ENCODE measurements at regions not wholly inside any gene's neighbourhood (a gene's known extent, or its start where the extent isn't known, plus 50 kb on each side); places are given as distances from the start of the nearest gene placed in this dataset.
"Not testable (repeated sequence)": the region's sequence is repeated elsewhere in the genome, so short reads cannot be mapped to it uniquely, and the experiment has no call there.

DNA sequence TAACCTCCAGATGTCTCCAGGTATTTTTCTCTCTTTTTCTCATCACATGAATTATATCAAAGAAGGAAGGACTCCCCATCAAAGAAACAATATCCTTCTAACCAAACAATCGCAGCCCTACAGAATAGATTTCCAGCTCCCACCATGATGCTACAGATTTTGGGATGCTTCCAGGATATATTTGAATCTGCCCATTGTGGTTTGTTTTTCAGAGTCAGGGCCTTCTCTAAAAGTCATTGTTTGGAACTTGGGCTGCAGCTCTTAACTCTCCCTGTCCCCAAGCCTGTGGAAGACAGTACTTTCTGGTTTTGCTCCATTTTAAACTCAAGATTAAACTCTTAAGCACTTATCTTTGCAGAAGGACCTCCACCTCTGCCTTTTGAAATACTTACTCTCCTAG is 223.2 kb downstream of the PMAIP1 start:
- no peak for DNase-seq

- no peak for DNase-seq
These were observed 222.5 kb downstream of the PMAIP1 start for GRCh38 chr18:60122339-60122738.

GRCh38 chr18:60120231-60120750 is 220.5 kb downstream of the PMAIP1 start:
- DNase-seq = no peak

- DNase-seq = no peak
These were observed 217.5 kb downstream of the PMAIP1 start for GRCh38 chr18:60117321-60117720.

DNA sequence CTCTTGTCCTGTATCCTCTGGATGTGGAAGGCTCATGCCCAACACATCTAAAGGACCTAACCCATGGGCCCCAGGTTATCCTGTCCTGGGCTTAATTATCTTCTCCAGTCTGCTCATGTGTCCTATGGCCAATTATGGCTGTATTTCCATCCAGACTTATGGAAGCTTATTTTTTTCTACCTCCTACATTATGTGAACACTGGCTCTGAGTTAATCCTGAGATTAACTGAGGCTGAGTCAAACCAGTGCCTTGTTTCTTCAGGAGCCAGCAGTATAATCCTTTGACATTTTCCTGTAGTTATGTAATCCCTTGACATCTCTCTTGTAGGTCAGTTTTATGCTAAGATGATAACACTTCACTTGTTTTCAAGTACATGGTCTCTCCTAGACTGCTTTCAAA is 213.6 kb downstream of the PMAIP1 start:
- DNase-seq = no peak

GRCh38 chr18:60112369-60112768 is 212.6 kb downstream of the PMAIP1 start:
- no peak for DNase-seq

- DNase-seq = no peak
These were observed 211.7 kb downstream of the PMAIP1 start for GRCh38 chr18:60111525-60111924.

GRCh38 chr18:60110836-60111235 is 211.0 kb downstream of the PMAIP1 start:
- DNase-seq = no peak

DNA sequence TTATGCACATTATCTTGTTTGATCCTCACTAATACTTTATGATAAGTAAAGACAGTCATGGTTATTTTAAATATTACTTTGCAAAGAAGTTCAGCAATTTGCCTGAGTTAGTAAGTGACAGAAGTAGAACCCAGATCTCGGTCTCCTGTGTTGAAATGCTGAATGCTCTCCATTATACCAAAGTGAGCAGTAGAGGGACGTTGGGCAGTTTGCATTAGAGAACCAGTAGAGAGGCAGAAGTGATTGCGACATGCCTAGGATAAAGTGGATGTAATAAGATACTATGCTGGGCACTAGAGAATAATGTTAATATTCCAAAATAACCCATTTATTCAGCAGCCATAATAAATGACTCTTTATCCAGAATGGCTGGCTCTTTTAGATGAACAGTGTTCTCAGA is 201.0 kb downstream of the PMAIP1 start:
- DNase-seq = no peak

DNA sequence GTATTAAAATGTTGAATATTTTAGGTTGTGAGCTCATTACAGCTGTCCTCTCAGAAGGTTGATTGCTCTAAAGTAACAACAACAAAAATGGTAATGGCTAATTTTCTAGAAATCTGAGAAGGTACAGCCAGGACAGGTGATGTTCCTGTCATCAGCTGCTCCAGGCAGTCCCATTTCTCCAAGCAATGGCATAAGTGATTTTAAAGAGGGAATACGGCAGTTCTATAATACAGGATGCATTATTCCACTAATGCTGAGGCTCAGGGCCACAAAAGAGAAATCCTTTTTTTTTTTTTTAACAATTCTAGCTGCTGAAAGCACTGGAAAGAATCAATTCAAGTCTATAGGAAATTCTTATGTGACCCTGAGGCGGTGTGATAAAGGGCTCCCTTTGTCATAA is 199.9 kb downstream of the PMAIP1 start:
- DNase-seq = no peak

DNA sequence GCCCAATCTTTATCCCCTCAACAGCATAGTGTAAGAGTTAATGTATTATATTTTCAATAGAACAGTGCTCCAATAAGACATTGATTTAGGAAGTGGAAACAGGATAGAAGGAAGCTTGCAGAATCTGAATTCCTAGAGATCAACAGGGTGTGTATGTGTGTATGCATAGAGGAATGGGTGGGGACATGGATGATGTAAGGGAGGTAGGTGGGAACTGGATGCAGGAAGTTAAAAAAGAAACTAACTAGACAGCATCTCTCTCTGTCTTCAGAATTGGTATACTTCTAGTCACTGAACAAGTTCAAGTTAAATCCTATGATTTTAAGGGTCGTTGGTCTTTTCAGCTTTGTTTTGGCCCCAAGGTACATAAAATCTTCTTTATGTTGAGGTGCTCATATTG is 196.6 kb downstream of the PMAIP1 start:
- DNase-seq = no peak

DNA sequence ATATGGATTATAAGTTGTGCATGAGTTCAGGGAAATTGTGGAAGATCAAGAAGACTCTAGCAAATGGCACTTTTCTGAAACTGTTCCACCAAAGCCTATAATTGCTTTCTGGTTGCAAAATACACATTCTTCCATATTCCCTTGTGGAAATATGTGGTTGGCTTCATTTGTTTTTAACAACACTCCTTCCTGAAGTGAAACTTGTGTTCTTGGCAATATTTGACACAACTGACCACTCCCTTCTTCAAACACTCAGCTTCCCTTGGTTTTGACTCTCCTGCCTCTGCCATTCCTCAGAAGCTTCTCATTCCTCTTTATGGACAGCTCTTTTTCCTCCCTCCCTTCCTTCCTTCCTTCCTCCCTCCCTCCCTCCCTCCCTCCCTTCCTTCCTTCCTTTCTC is 192.3 kb downstream of the PMAIP1 start:
- DNase-seq = no peak

DNA sequence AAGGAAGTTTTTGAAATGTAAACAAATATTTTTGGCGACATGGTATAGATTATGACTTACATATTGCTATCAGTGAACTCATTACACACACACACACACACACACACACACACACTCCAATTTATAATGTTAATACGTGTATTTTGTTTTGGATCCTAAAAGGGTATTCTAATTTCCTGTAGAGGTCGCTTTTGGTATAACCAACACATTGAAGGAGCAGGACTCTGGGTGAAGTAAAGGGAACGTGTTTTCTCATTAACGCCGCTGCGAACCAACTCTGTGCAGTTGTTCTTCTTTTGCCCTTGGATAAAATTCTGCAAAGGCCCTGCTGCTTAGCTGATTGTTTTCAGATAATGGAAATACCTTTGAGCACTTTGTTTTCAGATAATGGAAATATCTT is 190.4 kb downstream of the PMAIP1 start:
- no peak for DNase-seq

- DNase-seq = no peak
These were observed 183.0 kb downstream of the PMAIP1 start for GRCh38 chr18:60082790-60083189.

DNA sequence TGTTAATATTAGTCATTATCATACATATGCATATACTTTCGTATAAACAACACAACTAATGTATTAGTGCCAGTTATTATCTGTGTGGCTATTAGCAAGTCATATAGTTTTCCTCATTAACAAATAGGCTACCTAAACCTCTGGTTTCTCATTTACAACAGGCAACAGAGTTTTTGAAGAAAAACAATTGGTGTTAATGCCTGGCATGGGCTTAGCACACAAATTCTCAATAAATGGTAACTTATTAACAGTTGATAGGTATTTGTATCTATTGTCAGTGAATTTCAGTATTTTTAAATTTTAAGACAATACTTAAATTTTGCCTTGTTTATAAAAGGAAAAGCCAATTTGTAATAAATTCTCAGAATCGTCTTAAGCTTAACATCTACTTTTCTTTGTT is 182.5 kb downstream of the PMAIP1 start:
- DNase-seq = no peak

DNA sequence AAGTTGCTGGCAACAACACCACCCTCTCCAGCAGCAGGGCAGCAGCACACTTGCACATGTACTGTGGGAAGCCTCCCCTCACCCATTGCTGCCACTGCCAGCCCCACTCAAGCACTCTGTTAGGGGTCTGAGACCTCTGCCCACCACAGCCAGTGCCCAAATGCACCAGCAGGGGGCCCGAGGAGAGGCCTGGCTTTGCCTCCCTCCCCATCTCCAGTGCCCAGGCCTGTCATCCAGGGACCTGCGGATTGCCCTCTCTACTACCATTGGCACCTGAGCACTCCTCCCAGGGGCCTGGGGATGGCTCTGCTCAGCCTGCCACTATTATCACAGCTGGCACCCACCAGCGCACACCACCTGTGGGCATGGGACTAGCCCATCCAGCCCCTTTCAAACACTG is 175.7 kb downstream of the PMAIP1 start:
- DNase-seq = no peak

DNA sequence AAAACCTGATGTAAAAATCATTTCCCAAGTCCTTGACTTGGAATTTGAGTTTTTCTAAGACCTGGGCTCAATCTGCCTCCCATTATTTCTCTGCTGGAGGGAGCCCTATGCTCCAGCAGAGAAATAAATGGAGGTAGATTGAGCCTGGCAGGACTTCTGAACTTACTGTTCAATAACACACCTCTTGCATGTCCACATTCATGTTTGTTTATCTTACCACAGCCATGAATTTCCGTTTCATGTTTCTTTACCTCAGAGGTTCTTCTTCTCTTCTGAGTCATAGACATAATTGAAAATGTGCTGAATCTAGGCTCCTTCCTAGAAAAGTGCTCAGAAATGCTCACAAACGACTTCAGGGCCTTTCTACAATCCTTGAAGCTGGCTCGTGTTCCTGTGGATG is 170.8 kb downstream of the PMAIP1 start:
- no peak for DNase-seq

DNA sequence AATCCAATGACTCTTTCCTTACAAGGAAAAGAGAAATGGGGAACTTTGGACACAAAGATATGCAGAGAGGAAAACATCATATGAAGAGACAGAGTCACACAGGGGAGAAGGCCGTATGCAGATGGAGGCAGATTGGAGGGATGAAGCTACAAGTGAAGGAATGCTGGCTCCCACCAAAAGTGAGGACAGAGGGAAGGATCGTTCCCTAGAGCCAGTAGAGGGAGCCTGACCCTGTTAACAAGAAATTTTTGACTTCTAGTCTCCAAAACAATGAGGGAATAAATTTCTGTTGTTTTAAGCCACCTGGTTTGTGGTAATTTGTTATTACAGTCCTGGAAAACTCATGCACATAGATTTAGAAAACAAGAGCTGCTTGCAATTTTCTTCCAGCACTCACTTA is 169.3 kb downstream of the PMAIP1 start:
- no peak for DNase-seq

GRCh38 chr18:60067426-60068210 is 167.8 kb downstream of the PMAIP1 start:
- DNase-seq = peak; percentile 4

- no peak for DNase-seq
These were observed 166.6 kb downstream of the PMAIP1 start for GRCh38 chr18:60066219-60066975.

GRCh38 chr18:60064271-60064670 is 164.5 kb downstream of the PMAIP1 start:
- no peak for DNase-seq

DNA sequence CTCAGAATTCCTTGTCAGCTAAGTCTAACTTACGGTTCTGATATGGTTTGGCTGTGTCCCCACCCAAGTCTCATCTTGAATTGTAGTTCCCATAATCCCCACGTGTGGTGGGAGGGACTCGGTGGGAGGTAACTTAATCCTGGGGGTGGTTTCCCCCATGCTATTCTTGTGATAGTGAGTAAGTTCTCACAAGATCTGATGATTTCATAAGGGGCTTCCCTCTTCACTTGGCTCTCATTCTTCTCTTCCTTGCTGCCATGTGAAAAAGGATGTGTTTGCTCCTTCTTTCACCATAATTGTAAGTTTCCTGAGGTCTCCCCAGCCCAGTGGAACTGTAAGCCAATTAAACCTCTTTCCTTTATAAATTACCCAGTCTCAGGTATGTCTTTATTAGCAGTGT is 163.0 kb downstream of the PMAIP1 start:
- DNase-seq = not testable (repeated sequence)

GRCh38 chr18:60062396-60062795 is 162.6 kb downstream of the PMAIP1 start:
- DNase-seq = no peak

GRCh38 chr18:60060578-60060977 is 160.8 kb downstream of the PMAIP1 start:
- DNase-seq = no peak
